A549 (cell line): ENCODE measurements at regions not wholly inside any gene's neighbourhood (a gene's known extent, or its start where the extent isn't known, plus 50 kb on each side); places are given as distances from the start of the nearest gene placed in this dataset.

Experiments used
- ATAC-seq, 2 experiments: fragments of 200-7000 bp in 1 of 2; fragments of >200 bp in 1 of 2; cut with Nextera tagmentation in 1 of 2; cut with Tn5 transposase in 1 of 2; 3 replicates each; pipeline versions ENCODE4 v1.8.0 to v1.9.1; 2018 to 2020; ENCODE audit warnings: mild to moderate bottlenecking in 1 of 2, moderate library complexity in 1 of 2
- CTCF ChIA-PET: fragments of 300-600 bp; sonication (Branson Sonifier 250); formaldehyde crosslinking; extraction: SDS; loops from one replicate; lab custom pipeline; 2021; ENCODE audit warnings: antibody characterized with exemption, inconsistent platforms; lab: Yijun Ruan, JAX
- POLR2A ChIA-PET: fragments of 350-600 bp; formaldehyde crosslinking; extraction: SDS; loops from one replicate; lab custom pipeline; 2021; ENCODE audit warnings: antibody characterized with exemption, inconsistent platforms; lab: Yijun Ruan, JAX
- DNase-seq, 2 experiments: peaks; one replicate each; pipeline versions ENCODE4 v3.0.0 to v3.0.0-alpha.2; 2011 to 2016; ENCODE audit warnings: low read depth in 1 of 2, low spot score in 1 of 2
- FAIRE-seq: peaks from 2 replicates; lab custom pipeline; 2011; peaks lifted over from hg19 to GRCh38; lab: Jason Lieb, UNC
- H3K27ac ChIP-seq, 2 experiments: fragments of >200 bp; sonication (Bioruptor Twin); formaldehyde crosslinking; 3 replicates each; pipeline ENCODE4 v1.5.1; 2016 to 2017
- H3K4me1 ChIP-seq: fragments of >200 bp; sonication (Bioruptor Twin); formaldehyde crosslinking; 3 replicates; pipeline ENCODE4 v1.6.1; 2016
- H3K4me2 ChIP-seq: fragments of >200 bp; sonication (Bioruptor Twin); formaldehyde crosslinking; 3 replicates; pipeline ENCODE4 v1.6.1; 2016
- H3K4me3 ChIP-seq: fragments of >200 bp; sonication (Bioruptor Twin); formaldehyde crosslinking; 3 replicates; pipeline ENCODE4 v1.5.1; 2016
- H3K9me3 ChIP-seq: fragments of >200 bp; sonication (Bioruptor Twin); formaldehyde crosslinking; 3 replicates; pipeline ENCODE4 v1.6.1; 2016
- BHLHE40 ChIP-seq: IDR thresholded peaks from 2 replicates; pipeline ENCODE4 v1.6.1; 2012; ENCODE audit warnings: low read depth, low read length, inconsistent platforms
- CBX2 ChIP-seq: fragments of 200-600 bp; sonication (generic); IDR thresholded peaks from 2 replicates; pipeline ENCODE4 v1.6.1; 2016; ENCODE audit warnings: low read depth, mild to moderate bottlenecking, borderline replicate concordance
- CEBPB ChIP-seq, 2 experiments: fragments of >200 bp in 1 of 2; sonication (Bioruptor Twin) in 1 of 2; formaldehyde crosslinking in 1 of 2; IDR thresholded peaks; 2 replicates each; pipeline ENCODE4 v1.6.1; 2012 to 2016
- CHD2 ChIP-seq: fragments of 150-350 bp; IDR thresholded peaks from 2 replicates; pipeline ENCODE4 v1.6.1; 2014; ENCODE audit warnings: low read length; ENCODE audit not compliant: partially characterized antibody
- CTCF ChIP-seq: fragments of >200 bp; sonication (Bioruptor Twin); formaldehyde crosslinking; IDR thresholded peaks from 3 replicates; pipeline ENCODE4 v1.5.1; 2016
- E2F6 ChIP-seq: IDR thresholded peaks from 2 replicates; pipeline ENCODE4 v1.6.1; 2012; ENCODE audit warnings: low read depth, borderline replicate concordance
- EHMT2 ChIP-seq: fragments of 200-600 bp; sonication (generic); IDR thresholded peaks from 2 replicates; pipeline ENCODE4 v1.6.1; 2016; ENCODE audit warnings: antibody characterized with exemption, low read depth, mild to moderate bottlenecking, moderate library complexity
- ELK1 ChIP-seq: fragments of 150-350 bp; IDR thresholded peaks from 2 replicates; pipeline ENCODE4 v1.6.1; 2014; ENCODE audit warnings: low read depth, mild to moderate bottlenecking, low read length
- FOSB ChIP-seq: fragments of 250-450 bp; sonication (Bioruptor Pico); IDR thresholded peaks from 2 replicates; pipeline ENCODE4 v1.5.0; 2020; ENCODE audit warnings: mild to moderate bottlenecking, moderate library complexity
- FOSL2 ChIP-seq, 2 experiments: fragments of 450-650 bp in 1 of 2; fragments of >200 bp in 1 of 2; sonication (Bioruptor Twin) in 1 of 2; formaldehyde crosslinking; IDR thresholded peaks; 2 replicates each; pipeline versions ENCODE4 v1.5.0 to v1.6.1; 2016 to 2020; ENCODE audit warnings: mild to moderate bottlenecking in 1 of 2, moderate library complexity in 1 of 2
- FOXS1 ChIP-seq: fragments of 250-450 bp; sonication (Bioruptor Pico); IDR thresholded peaks from 2 replicates; pipeline ENCODE4 v1.5.0; 2020; ENCODE audit warnings: mild to moderate bottlenecking, moderate library complexity
- HDAC2 ChIP-seq: fragments of 200-600 bp; sonication (generic); IDR thresholded peaks from 2 replicates; pipeline ENCODE4 v1.6.1; 2016
- HEYL ChIP-seq: fragments of 250-450 bp; sonication (Bioruptor Pico); IDR thresholded peaks from 2 replicates; pipeline ENCODE4 v1.8.0; 2021; ENCODE audit warnings: mild to moderate bottlenecking, moderate library complexity
- HMGXB4 ChIP-seq: fragments of 250-450 bp; sonication (Bioruptor Pico); IDR thresholded peaks from 2 replicates; pipeline ENCODE4 v1.5.0; 2021; ENCODE audit warnings: mild to moderate bottlenecking, moderate library complexity, borderline replicate concordance
- HOXA7 ChIP-seq: fragments of 250-450 bp; sonication (Bioruptor Pico); IDR thresholded peaks from 2 replicates; pipeline ENCODE4 v1.5.0; 2020; ENCODE audit warnings: mild to moderate bottlenecking, moderate library complexity
- HOXB5 ChIP-seq: fragments of 250-450 bp; sonication (Bioruptor Pico); IDR thresholded peaks from 2 replicates; pipeline ENCODE4 v1.5.0; 2020; ENCODE audit warnings: mild to moderate bottlenecking, moderate library complexity
- JUN ChIP-seq, 2 experiments: fragments of >200 bp; sonication (Bioruptor Twin); formaldehyde crosslinking; IDR thresholded peaks; 2 replicates in 1 of 2; 3 replicates in 1 of 2; pipeline ENCODE4 v1.6.1; 2016 to 2017
- KDM1A ChIP-seq: fragments of 200-600 bp; sonication (generic); IDR thresholded peaks from 2 replicates; pipeline ENCODE4 v1.6.1; 2016; ENCODE audit warnings: low read depth, mild to moderate bottlenecking
- MYC ChIP-seq: IDR thresholded peaks from 2 replicates; pipeline ENCODE4 v1.6.1; 2012; ENCODE audit warnings: mild to moderate bottlenecking, inconsistent platforms, low read length, improper control_type of control experiment, borderline replicate concordance
- NR3C1 ChIP-seq: fragments of >200 bp; sonication (Bioruptor Twin); formaldehyde crosslinking; IDR thresholded peaks from 3 replicates; pipeline ENCODE4 v1.6.1; 2017
- PHF8 ChIP-seq: fragments of 200-600 bp; sonication (generic); IDR thresholded peaks from 2 replicates; pipeline ENCODE4 v1.6.1; 2016; ENCODE audit warnings: low read depth, mild to moderate bottlenecking, antibody characterized with exemption, moderate library complexity, borderline replicate concordance
- POLR2A ChIP-seq: IDR thresholded peaks from 2 replicates; pipeline ENCODE4 v1.6.1; 2012; ENCODE audit warnings: mild to moderate bottlenecking, low read length
- RAD21 ChIP-seq, 2 experiments: fragments of >200 bp in 1 of 2; sonication (Bioruptor Twin) in 1 of 2; formaldehyde crosslinking in 1 of 2; IDR thresholded peaks in 1 of 2; conservative IDR thresholded peaks in 1 of 2; 2 replicates in 1 of 2; 3 replicates in 1 of 2; pipeline ENCODE4 v1.6.1; 2012 to 2018; ENCODE audit warnings: inconsistent platforms in 1 of 2
- RARB ChIP-seq: fragments of 250-450 bp; sonication (Bioruptor Pico); IDR thresholded peaks from 2 replicates; pipeline ENCODE4 v1.8.0; 2021; ENCODE audit warnings: mild to moderate bottlenecking, moderate library complexity
- RFX5 ChIP-seq: fragments of 450-650 bp; IDR thresholded peaks from 2 replicates; pipeline ENCODE4 v1.7.1; 2014; ENCODE audit warnings: antibody characterized with exemption, mild to moderate bottlenecking, moderate library complexity
- RNF2 ChIP-seq: fragments of 200-600 bp; sonication (generic); IDR thresholded peaks from 2 replicates; pipeline ENCODE4 v1.6.1; 2016; ENCODE audit warnings: low read depth, mild to moderate bottlenecking, antibody characterized with exemption, moderate library complexity, borderline replicate concordance
- TFCP2L1 ChIP-seq: fragments of 250-450 bp; sonication (Bioruptor Pico); IDR thresholded peaks from 2 replicates; pipeline ENCODE4 v1.5.0; 2021; ENCODE audit warnings: mild to moderate bottlenecking
- USF2 ChIP-seq: fragments of 450-650 bp; IDR thresholded peaks from 2 replicates; pipeline ENCODE4 v1.6.1; 2014; ENCODE audit warnings: antibody characterized with exemption
- ZC3H11A ChIP-seq: fragments of 450-650 bp; IDR thresholded peaks from 2 replicates; pipeline ENCODE4 v1.6.1; 2014; ENCODE audit warnings: antibody characterized with exemption, mild to moderate bottlenecking
- ZFP36 ChIP-seq: fragments of 450-650 bp; IDR thresholded peaks from 2 replicates; pipeline ENCODE4 v1.6.1; 2014; ENCODE audit warnings: borderline replicate concordance; ENCODE audit not compliant: partially characterized antibody
- ZNF302 ChIP-seq: fragments of 250-450 bp; sonication (Bioruptor Pico); IDR thresholded peaks from 2 replicates; pipeline ENCODE4 v1.9.0; 2021; ENCODE audit warnings: inconsistent platforms, mild to moderate bottlenecking, moderate library complexity
- WGBS: methylation state at CpG from one replicate; pipeline ENCODE4 v1.1.6; 2017; ENCODE audit errors: missing lambda C conversion rate; 5-methylcytosine and 5-hydroxymethylcytosine counted together

- TF ChIP-seq E2F6 = no peak
- no peak for TF ChIP-seq POLR2A
- TF ChIP-seq NR3C1 = no peak
- no peak for TF ChIP-seq RARB (CRISPR knock-in tag)
- TF ChIP-seq FOSL2 (IDR thresholded peaks at IDR 0.05) = no peak
- no peak for TF ChIP-seq FOSL2 (CRISPR knock-in tag; IDR thresholded peaks at IDR 0.05)
- no peak for TF ChIP-seq ZFP36
- no peak for TF ChIP-seq MYC
- TF ChIP-seq FOXS1 (CRISPR knock-in tag) = no peak
Measured at GRCh38 chr13:77470986-77471385, 64.5 kb upstream of the SCEL start (continued).

GRCh38 chr13:77466753-77467422 lies 68.6 kb upstream of the SCEL start:
- no peak overlapping the region for H3K4me2 ChIP-seq

GRCh38 chr13:77465603-77466195 lies 69.8 kb upstream of the SCEL start:
- Histone ChIP-seq H3K4me3 (no peak overlapping the region), H3K4me2 (no peak overlapping the region), H3K27ac (no peak overlapping the region), H3K4me1 (no peaks in the 10 kb centered on the region), H3K9me3 (no peaks in the 10 kb centered on the region)
- ChIA-PET POLR2A (no interaction called here), CTCF (interaction anchor here (2.2 kb wide), 1 partner anchor 12 kb away, joined by 4 read pairs; no protein-coding TSS in a partner anchor)
- FAIRE-seq (no peak), ATAC-seq (no peak), DNase-seq (no peak)
- no peak for TF ChIP-seq USF2
- TF ChIP-seq HEYL = no peak
- no peak for TF ChIP-seq ZNF302 (CRISPR knock-in tag)
- TF ChIP-seq CTCF = no peak
- no peak for TF ChIP-seq KDM1A
- TF ChIP-seq NR3C1 = no peak
- no peak for TF ChIP-seq HDAC2
- no peak for TF ChIP-seq JUN (IDR thresholded peaks at IDR 0.05)
- TF ChIP-seq RAD21 (conservative IDR thresholded peaks at IDR 0.05 in 1 of 2, IDR thresholded peaks at IDR 0.05 in 1 of 2) = no peak
- no peak for TF ChIP-seq POLR2A
- no peak for TF ChIP-seq ZFP36
- no peak for TF ChIP-seq ZC3H11A

More at GRCh38 chr13:77466753-77467422, 68.6 kb upstream of the SCEL start:
- CTCF ChIA-PET = no interaction called here
- TF ChIP-seq BHLHE40 = no peak
- no peak for TF ChIP-seq TFCP2L1
- TF ChIP-seq HMGXB4 (CRISPR knock-in tag) = no peak
- no peak for TF ChIP-seq CBX2
- no peak for TF ChIP-seq ELK1
- no peak for TF ChIP-seq MYC
- no peak for TF ChIP-seq RNF2
- TF ChIP-seq RFX5 = no peak
- TF ChIP-seq CHD2 = no peak
- no peak for TF ChIP-seq FOSL2 (IDR thresholded peaks at IDR 0.05)
- no peak for TF ChIP-seq FOSL2 (CRISPR knock-in tag; IDR thresholded peaks at IDR 0.05)
- no peak for TF ChIP-seq EHMT2
- TF ChIP-seq PHF8 = no peak
- TF ChIP-seq FOXS1 (CRISPR knock-in tag) = no peak
- no peak for TF ChIP-seq FOSB
- no peak for TF ChIP-seq HOXA7
- no peak for TF ChIP-seq HDAC2
- no peak for TF ChIP-seq ZNF302 (CRISPR knock-in tag)
- TF ChIP-seq CEBPB (IDR thresholded peaks at IDR 0.05) = no peak
- TF ChIP-seq HOXB5 (CRISPR knock-in tag) = no peak
- no peak for TF ChIP-seq RARB (CRISPR knock-in tag)
- FAIRE-seq = no peak
- no peak for ATAC-seq
- Histone ChIP-seq H3K27ac (no peak overlapping the region), H3K4me3 (no peak overlapping the region), H3K9me3 (no peaks in the 10 kb centered on the region), H3K4me1 (no peaks in the 10 kb centered on the region)
- no peak for DNase-seq
- WGBS = 38% methylated on average over 4 of the region's 4 CpGs
- POLR2A ChIA-PET = no interaction called here
